ENCODE measurements at regions not wholly inside any gene's neighbourhood (a gene's known extent, or its start where the extent isn't known, plus 50 kb on each side); places are given as distances from the start of the nearest gene placed in this dataset.

DNA sequence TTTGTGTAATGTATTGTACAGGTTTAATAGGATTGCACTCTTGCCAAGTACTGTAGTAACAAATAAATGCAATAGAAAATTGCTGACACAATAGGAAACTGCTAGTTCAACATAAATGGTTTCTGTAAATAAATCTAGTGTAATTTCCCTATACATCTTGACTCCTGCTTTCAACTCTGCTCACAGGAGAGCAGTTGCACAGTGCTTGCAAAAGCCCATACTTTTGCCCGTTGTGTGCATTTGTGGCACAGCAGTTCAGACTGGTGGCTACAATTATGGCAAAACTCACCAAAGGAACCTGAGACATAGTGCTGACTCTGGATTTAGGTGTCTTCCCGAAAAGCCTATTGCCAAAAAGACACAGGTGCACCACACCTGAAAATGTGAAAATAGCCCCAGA, 953.3 kb upstream of the SLC35B3 start:
- no peaks in the 10 kb centered on the region for H3K36me3 Mint-ChIP-seq
- no peak overlapping the region for H3K4me3 Mint-ChIP-seq
- ChIA-PET CTCF (no interaction called here), POLR2A (no interaction called here)
- no peak for DNase-seq
- H3K9me3 Mint-ChIP-seq = peaks cover 4% of the 10 kb centered on the region
- intact Hi-C loops (cut with micrococcal nuclease) = no loop called here
- H3K27me3 Mint-ChIP-seq = no peaks in the 10 kb centered on the region
- no peak overlapping the region for H3K27ac Mint-ChIP-seq
- no peaks in the 10 kb centered on the region for H3K4me1 Mint-ChIP-seq (ENCODE audit: low read depth)

DNA sequence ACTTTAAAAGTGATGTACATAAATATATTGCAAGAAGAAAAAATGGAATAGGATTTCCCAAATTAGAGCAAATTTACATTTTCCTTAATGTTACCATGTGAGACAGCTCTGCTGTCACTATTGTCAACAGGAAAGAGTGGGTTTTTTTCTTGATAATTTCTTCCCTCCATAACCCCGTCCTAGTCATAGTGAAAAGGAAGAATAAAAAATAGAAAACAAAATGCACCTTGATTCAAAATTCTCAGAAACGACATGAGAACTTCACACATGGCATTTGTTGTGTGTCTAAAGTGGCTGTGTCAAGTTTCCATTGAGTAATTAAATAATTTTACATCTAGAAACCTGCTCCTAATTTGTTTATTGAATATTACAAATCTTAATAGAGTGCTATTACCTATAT, 945.2 kb upstream of the SLC35B3 start:
- ChIA-PET CTCF (no interaction called here), POLR2A (no interaction called here)
- no peak overlapping the region for H3K27ac Mint-ChIP-seq
- peaks cover 8% of the 10 kb centered on the region for H3K9me3 Mint-ChIP-seq
- no peaks in the 10 kb centered on the region for H3K27me3 Mint-ChIP-seq
- no peaks in the 10 kb centered on the region for H3K36me3 Mint-ChIP-seq
- no peak overlapping the region for H3K4me3 Mint-ChIP-seq
- intact Hi-C loops (cut with micrococcal nuclease) = no loop called here
- no peak for DNase-seq
- no peaks in the 10 kb centered on the region for H3K4me1 Mint-ChIP-seq (ENCODE audit: low read depth)

- ChIA-PET POLR2A (no interaction called here), CTCF (no interaction called here)
- DNase-seq = no peak
- H3K4me3 Mint-ChIP-seq = no peak overlapping the region
- no peaks in the 10 kb centered on the region for H3K27me3 Mint-ChIP-seq
- no peaks in the 10 kb centered on the region for H3K4me1 Mint-ChIP-seq (ENCODE audit: low read depth)
- intact Hi-C loops (cut with micrococcal nuclease) = no loop called here
- no peaks in the 10 kb centered on the region for H3K36me3 Mint-ChIP-seq
- no peak overlapping the region for H3K27ac Mint-ChIP-seq
- H3K9me3 Mint-ChIP-seq = peaks cover 9% of the 10 kb centered on the region
Measured at GRCh38 chr6:9373308-9373707, 938.0 kb upstream of the SLC35B3 start.

GRCh38 chr6:9370480-9370879, 935.1 kb upstream of the SLC35B3 start:
- Mint-ChIP-seq H3K27me3 (no peaks in the 10 kb centered on the region), H3K9me3 (peaks cover 12% of the 10 kb centered on the region), H3K4me3 (no peak overlapping the region), H3K4me1 (ENCODE audit: low read depth) (no peaks in the 10 kb centered on the region), H3K36me3 (no peaks in the 10 kb centered on the region), H3K27ac (no peak overlapping the region)
- no peak for DNase-seq
- ChIA-PET POLR2A (no interaction called here), CTCF (no interaction called here)
- intact Hi-C loops (cut with micrococcal nuclease) = no loop called here

GRCh38 chr6:9365378-9365777, 930.0 kb upstream of the SLC35B3 start:
- intact Hi-C loops (cut with micrococcal nuclease) = no loop called here
- Mint-ChIP-seq H3K4me1 (ENCODE audit: low read depth) (no peaks in the 10 kb centered on the region), H3K36me3 (no peaks in the 10 kb centered on the region), H3K27ac (no peak overlapping the region), H3K9me3 (peaks cover 16% of the 10 kb centered on the region), H3K27me3 (no peaks in the 10 kb centered on the region), H3K4me3 (no peak overlapping the region)
- DNase-seq = no peak
- POLR2A ChIA-PET = no interaction called here
- CTCF ChIA-PET = no interaction called here

GRCh38 chr6:9361749-9362148, 926.4 kb upstream of the SLC35B3 start:
- intact Hi-C loops (cut with micrococcal nuclease) = no loop called here

GRCh38 chr6:9360881-9361280, 925.5 kb upstream of the SLC35B3 start:
- ChIA-PET POLR2A (no interaction called here), CTCF (no interaction called here)
- intact Hi-C loops (cut with micrococcal nuclease) = no loop called here
- Mint-ChIP-seq H3K27me3 (no peaks in the 10 kb centered on the region), H3K27ac (no peak overlapping the region), H3K9me3 (peaks cover 22% of the 10 kb centered on the region), H3K4me1 (ENCODE audit: low read depth) (no peaks in the 10 kb centered on the region), H3K4me3 (no peak overlapping the region), H3K36me3 (no peaks in the 10 kb centered on the region)
- no peak for DNase-seq

More at GRCh38 chr6:9361749-9362148, 926.4 kb upstream of the SLC35B3 start:
- Mint-ChIP-seq H3K4me3 (no peak overlapping the region), H3K36me3 (no peaks in the 10 kb centered on the region), H3K4me1 (ENCODE audit: low read depth) (no peaks in the 10 kb centered on the region), H3K9me3 (peaks cover 25% of the 10 kb centered on the region), H3K27me3 (no peaks in the 10 kb centered on the region), H3K27ac (no peak overlapping the region)
- no peak for DNase-seq
- CTCF ChIA-PET = no interaction called here
- POLR2A ChIA-PET = no interaction called here

- Mint-ChIP-seq H3K27ac (no peak overlapping the region), H3K9me3 (peaks cover 18% of the 10 kb centered on the region), H3K4me1 (ENCODE audit: low read depth) (no peaks in the 10 kb centered on the region), H3K4me3 (no peak overlapping the region), H3K36me3 (no peaks in the 10 kb centered on the region), H3K27me3 (no peaks in the 10 kb centered on the region)
- POLR2A ChIA-PET = no interaction called here
- no peak for DNase-seq
- intact Hi-C loops (cut with micrococcal nuclease) = no loop called here
- CTCF ChIA-PET = no interaction called here
Measured at GRCh38 chr6:9347608-9348007, 912.3 kb upstream of the SLC35B3 start.

- Mint-ChIP-seq H3K27ac (no peak overlapping the region), H3K9me3 (peaks cover 18% of the 10 kb centered on the region), H3K27me3 (no peaks in the 10 kb centered on the region), H3K36me3 (no peaks in the 10 kb centered on the region), H3K4me3 (no peak overlapping the region), H3K4me1 (ENCODE audit: low read depth) (no peaks in the 10 kb centered on the region)
- intact Hi-C loops (cut with micrococcal nuclease) = no loop called here
- POLR2A ChIA-PET = no interaction called here
- CTCF ChIA-PET = no interaction called here
- no peak for DNase-seq
Measured at GRCh38 chr6:9346923-9347322, 911.6 kb upstream of the SLC35B3 start.

GRCh38 chr6:9335431-9335830, 900.1 kb upstream of the SLC35B3 start:
- POLR2A ChIA-PET = no interaction called here
- Mint-ChIP-seq H3K4me1 (ENCODE audit: low read depth) (no peaks in the 10 kb centered on the region), H3K4me3 (no peak overlapping the region), H3K27ac (no peak overlapping the region), H3K36me3 (no peaks in the 10 kb centered on the region), H3K9me3 (peaks cover 7% of the 10 kb centered on the region), H3K27me3 (no peaks in the 10 kb centered on the region)
- intact Hi-C loops (cut with micrococcal nuclease) = no loop called here
- CTCF ChIA-PET = interaction anchor here (0.7 kb wide), 1 partner anchor 38 kb away, joined by 3 read pairs; no protein-coding TSS in a partner anchor
- no peak for DNase-seq

GRCh38 chr6:9334979-9335378, 899.6 kb upstream of the SLC35B3 start:
- CTCF ChIA-PET = interaction anchor here (0.7 kb wide), 1 partner anchor 38 kb away, joined by 3 read pairs; no protein-coding TSS in a partner anchor
- no peaks in the 10 kb centered on the region for H3K36me3 Mint-ChIP-seq
- intact Hi-C loops (cut with micrococcal nuclease) = no loop called here

GRCh38 chr6:9332241-9332780, 897.0 kb upstream of the SLC35B3 start:
- no peaks in the 10 kb centered on the region for H3K27me3 Mint-ChIP-seq
- POLR2A ChIA-PET = no interaction called here
- intact Hi-C loops (cut with micrococcal nuclease) = no loop called here
- CTCF ChIA-PET = interaction anchor here (0.7 kb wide), 2 partner anchors 14 to 54 kb away, joined by 3 to 4 read pairs; no protein-coding TSS in a partner anchor
- H3K4me3 Mint-ChIP-seq = no peak overlapping the region
- H3K27ac Mint-ChIP-seq = no peak overlapping the region
- no peaks in the 10 kb centered on the region for H3K4me1 Mint-ChIP-seq (ENCODE audit: low read depth)
- H3K36me3 Mint-ChIP-seq = no peaks in the 10 kb centered on the region
- DNase-seq = no peak
- peaks cover 7% of the 10 kb centered on the region for H3K9me3 Mint-ChIP-seq

More at GRCh38 chr6:9334979-9335378, 899.6 kb upstream of the SLC35B3 start:
- no peaks in the 10 kb centered on the region for H3K27me3 Mint-ChIP-seq
- H3K4me1 Mint-ChIP-seq (ENCODE audit: low read depth) = no peaks in the 10 kb centered on the region
- H3K27ac Mint-ChIP-seq = no peak overlapping the region
- no peak for DNase-seq
- no peak overlapping the region for H3K4me3 Mint-ChIP-seq
- H3K9me3 Mint-ChIP-seq = peaks cover 5% of the 10 kb centered on the region
- POLR2A ChIA-PET = no interaction called here

- no peaks in the 10 kb centered on the region for H3K36me3 Mint-ChIP-seq
- H3K27me3 Mint-ChIP-seq = no peaks in the 10 kb centered on the region
- no peak overlapping the region for H3K4me3 Mint-ChIP-seq
- no peak for DNase-seq
- ChIA-PET CTCF (no interaction called here), POLR2A (no interaction called here)
- no peak overlapping the region for H3K27ac Mint-ChIP-seq
- no peaks in the 10 kb centered on the region for H3K4me1 Mint-ChIP-seq (ENCODE audit: low read depth)
- intact Hi-C loops (cut with micrococcal nuclease) = no loop called here
- peaks cover 3% of the 10 kb centered on the region for H3K9me3 Mint-ChIP-seq
Measured at GRCh38 chr6:9316831-9317230, 881.5 kb upstream of the SLC35B3 start.

Measured in activated CD4-positive, alpha-beta memory T cell treated with anti-CD3 and anti-CD28 coated beads for 36 hours (primary cell).